ENCODE measurements at regions not wholly inside any gene's neighbourhood (a gene's known extent, or its start where the extent isn't known, plus 50 kb on each side); places are given as distances from the start of the nearest gene placed in this dataset.

GRCh38 chr4:180394312-180394711 lies 1848.9 kb upstream of the TENM3 start:
- WGBS, 2 donors (ENCODE audit: extremely low coverage in 2 of 2, insufficient read length in 2 of 2, insufficient replicate concordance in 1 of 2), result no CpG with 5 or more reads among the region's 2 CpGs
- H3K4me1 ChIP-seq (ENCODE audit: control insufficient read depth in 2 of 2, insufficient read depth in 1 of 2, low read depth in 1 of 2, low read length in 2 of 2), result no peaks in the 10 kb centered on the region
- no peaks in the 10 kb centered on the region for H3K9me3 ChIP-seq (replicated peaks in 1 of 2; ENCODE audit: control insufficient read depth in 2 of 2, insufficient read depth in 1 of 2, low read depth in 1 of 2, low read length in 2 of 2)
- H4K8ac ChIP-seq (ENCODE audit: low read depth, low read length), result no peak overlapping the region
- no peak for DNase-seq (ENCODE audit: low spot score)
- H3K36me3 ChIP-seq (replicated peaks in 1 of 2; ENCODE audit: control insufficient read depth in 2 of 2, insufficient read depth in 2 of 2, low read length in 2 of 2), result no peaks in the 10 kb centered on the region
- no peak overlapping the region for H2AK5ac ChIP-seq (ENCODE audit: low read depth, low read length)
- H2BK120ac ChIP-seq (ENCODE audit: low read depth, low read length), result no peak overlapping the region
- no peak overlapping the region for H3K18ac ChIP-seq (ENCODE audit: low read length)
- H3K27ac ChIP-seq (replicated peaks; ENCODE audit: low read length), result no peak overlapping the region
- no peak overlapping the region for H2BK12ac ChIP-seq (ENCODE audit: low read length)
- no peak overlapping the region for H3K4me3 ChIP-seq (ENCODE audit: low read length in 2 of 2)
- H2AFZ ChIP-seq (ENCODE audit: low read length), result no peak overlapping the region
- no peak overlapping the region for H3K9ac ChIP-seq (ENCODE audit: low read depth, low read length, poor library complexity)
- no peaks in the 10 kb centered on the region for H3K79me1 ChIP-seq (ENCODE audit: low read depth, low read length)
- H3K4me2 ChIP-seq (ENCODE audit: insufficient read depth, low read length, poor library complexity, severe bottlenecking), result no peak overlapping the region
- no peak overlapping the region for H2BK5ac ChIP-seq (ENCODE audit: low read length)
- H3K4ac ChIP-seq (ENCODE audit: low read length), result no peak overlapping the region
- no peak overlapping the region for H4K91ac ChIP-seq (ENCODE audit: low read depth, low read length, poor library complexity)
- H3K27me3 ChIP-seq (ENCODE audit: control insufficient read depth in 3 of 3, insufficient read depth in 3 of 3, low read depth in 1 of 3, low read length in 3 of 3), result no peaks in the 10 kb centered on the region
- H2BK15ac ChIP-seq (ENCODE audit: low read length), result no peak overlapping the region
- H3K14ac ChIP-seq (ENCODE audit: low read length), result no peak overlapping the region
- no peak overlapping the region for H3K23ac ChIP-seq (ENCODE audit: low read depth, low read length, poor library complexity)

- H2BK15ac ChIP-seq (ENCODE audit: low read length), result no peak overlapping the region
- H2AFZ ChIP-seq (ENCODE audit: low read length), result no peak overlapping the region
- no peaks in the 10 kb centered on the region for H3K36me3 ChIP-seq (replicated peaks in 1 of 2; ENCODE audit: control insufficient read depth in 2 of 2, insufficient read depth in 2 of 2, low read length in 2 of 2)
- H3K4me1 ChIP-seq (ENCODE audit: control insufficient read depth in 2 of 2, insufficient read depth in 1 of 2, low read depth in 1 of 2, low read length in 2 of 2), result no peaks in the 10 kb centered on the region
- no peak overlapping the region for H2BK12ac ChIP-seq (ENCODE audit: low read length)
- no peak overlapping the region for H3K18ac ChIP-seq (ENCODE audit: low read length)
- H3K9me3 ChIP-seq (replicated peaks in 1 of 2; ENCODE audit: control insufficient read depth in 2 of 2, insufficient read depth in 1 of 2, low read depth in 1 of 2, low read length in 2 of 2), result no peaks in the 10 kb centered on the region
- no peak overlapping the region for H2BK120ac ChIP-seq (ENCODE audit: low read depth, low read length)
- H3K27me3 ChIP-seq (ENCODE audit: control insufficient read depth in 3 of 3, insufficient read depth in 3 of 3, low read depth in 1 of 3, low read length in 3 of 3), result no peaks in the 10 kb centered on the region
- no peak overlapping the region for H3K9ac ChIP-seq (ENCODE audit: low read depth, low read length, poor library complexity)
- WGBS, 2 donors (ENCODE audit: extremely low coverage in 2 of 2, insufficient read length in 2 of 2, insufficient replicate concordance in 1 of 2), result no CpG with 5 or more reads among the region's 3 CpGs
- H3K14ac ChIP-seq (ENCODE audit: low read length), result no peak overlapping the region
- DNase-seq (ENCODE audit: low spot score), result no peak
- no peak overlapping the region for H3K4me2 ChIP-seq (ENCODE audit: insufficient read depth, low read length, poor library complexity, severe bottlenecking)
- no peak overlapping the region for H3K4ac ChIP-seq (ENCODE audit: low read length)
- no peak overlapping the region for H4K8ac ChIP-seq (ENCODE audit: low read depth, low read length)
- H3K23ac ChIP-seq (ENCODE audit: low read depth, low read length, poor library complexity), result no peak overlapping the region
- no peak overlapping the region for H2BK5ac ChIP-seq (ENCODE audit: low read length)
- H2AK5ac ChIP-seq (ENCODE audit: low read depth, low read length), result no peak overlapping the region
- H4K91ac ChIP-seq (ENCODE audit: low read depth, low read length, poor library complexity), result no peak overlapping the region
- H3K4me3 ChIP-seq (ENCODE audit: low read length in 2 of 2), result no peak overlapping the region
- H3K27ac ChIP-seq (replicated peaks; ENCODE audit: low read length), result no peak overlapping the region
- no peaks in the 10 kb centered on the region for H3K79me1 ChIP-seq (ENCODE audit: low read depth, low read length)
Measured at GRCh38 chr4:180394730-180395129, 1848.5 kb upstream of the TENM3 start.

GRCh38 chr4:180398564-180398963 lies 1844.6 kb upstream of the TENM3 start:
- no peak overlapping the region for H3K4me3 ChIP-seq (ENCODE audit: low read length in 2 of 2)
- no peak overlapping the region for H3K23ac ChIP-seq (ENCODE audit: low read depth, low read length, poor library complexity)
- H4K8ac ChIP-seq (ENCODE audit: low read depth, low read length), result no peak overlapping the region
- no peak overlapping the region for H2BK15ac ChIP-seq (ENCODE audit: low read length)
- no peak overlapping the region for H3K4me2 ChIP-seq (ENCODE audit: insufficient read depth, low read length, poor library complexity, severe bottlenecking)
- no peaks in the 10 kb centered on the region for H3K36me3 ChIP-seq (replicated peaks in 1 of 2; ENCODE audit: control insufficient read depth in 2 of 2, insufficient read depth in 2 of 2, low read length in 2 of 2)
- no peak overlapping the region for H3K18ac ChIP-seq (ENCODE audit: low read length)
- no peak overlapping the region for H3K9ac ChIP-seq (ENCODE audit: low read depth, low read length, poor library complexity)
- no peak overlapping the region for H2AFZ ChIP-seq (ENCODE audit: low read length)
- H3K27ac ChIP-seq (replicated peaks; ENCODE audit: low read length), result no peak overlapping the region
- H3K79me1 ChIP-seq (ENCODE audit: low read depth, low read length), result no peaks in the 10 kb centered on the region
- H2AK5ac ChIP-seq (ENCODE audit: low read depth, low read length), result no peak overlapping the region
- DNase-seq (ENCODE audit: low spot score), result no peak
- no peak overlapping the region for H2BK5ac ChIP-seq (ENCODE audit: low read length)
- H4K91ac ChIP-seq (ENCODE audit: low read depth, low read length, poor library complexity), result no peak overlapping the region
- no peaks in the 10 kb centered on the region for H3K4me1 ChIP-seq (ENCODE audit: control insufficient read depth in 2 of 2, insufficient read depth in 1 of 2, low read depth in 1 of 2, low read length in 2 of 2)
- H3K27me3 ChIP-seq (ENCODE audit: control insufficient read depth in 3 of 3, insufficient read depth in 3 of 3, low read depth in 1 of 3, low read length in 3 of 3), result no peaks in the 10 kb centered on the region
- H3K9me3 ChIP-seq (replicated peaks in 1 of 2; ENCODE audit: control insufficient read depth in 2 of 2, insufficient read depth in 1 of 2, low read depth in 1 of 2, low read length in 2 of 2), result no peaks in the 10 kb centered on the region
- no peak overlapping the region for H2BK120ac ChIP-seq (ENCODE audit: low read depth, low read length)
- no peak overlapping the region for H3K4ac ChIP-seq (ENCODE audit: low read length)
- no CpG with 5 or more reads among the region's 4 CpGs for WGBS, 2 donors (ENCODE audit: extremely low coverage in 2 of 2, insufficient read length in 2 of 2, insufficient replicate concordance in 1 of 2)
- no peak overlapping the region for H2BK12ac ChIP-seq (ENCODE audit: low read length)
- H3K14ac ChIP-seq (ENCODE audit: low read length), result no peak overlapping the region

- H3K4me1 ChIP-seq (ENCODE audit: control insufficient read depth in 2 of 2, insufficient read depth in 1 of 2, low read depth in 1 of 2, low read length in 2 of 2), result no peaks in the 10 kb centered on the region
- no peak overlapping the region for H3K4me2 ChIP-seq (ENCODE audit: insufficient read depth, low read length, poor library complexity, severe bottlenecking)
- no peak for DNase-seq (ENCODE audit: low spot score)
- H3K23ac ChIP-seq (ENCODE audit: low read depth, low read length, poor library complexity), result no peak overlapping the region
- no peaks in the 10 kb centered on the region for H3K79me1 ChIP-seq (ENCODE audit: low read depth, low read length)
- no peak overlapping the region for H3K14ac ChIP-seq (ENCODE audit: low read length)
- no peaks in the 10 kb centered on the region for H3K27me3 ChIP-seq (ENCODE audit: control insufficient read depth in 3 of 3, insufficient read depth in 3 of 3, low read depth in 1 of 3, low read length in 3 of 3)
- H2BK120ac ChIP-seq (ENCODE audit: low read depth, low read length), result no peak overlapping the region
- no CpG with 5 or more reads among the region's 4 CpGs for WGBS, 2 donors (ENCODE audit: extremely low coverage in 2 of 2, insufficient read length in 2 of 2, insufficient replicate concordance in 1 of 2)
- no peak overlapping the region for H4K91ac ChIP-seq (ENCODE audit: low read depth, low read length, poor library complexity)
- no peak overlapping the region for H3K18ac ChIP-seq (ENCODE audit: low read length)
- H4K8ac ChIP-seq (ENCODE audit: low read depth, low read length), result no peak overlapping the region
- H3K4ac ChIP-seq (ENCODE audit: low read length), result no peak overlapping the region
- H2BK5ac ChIP-seq (ENCODE audit: low read length), result no peak overlapping the region
- no peak overlapping the region for H2AFZ ChIP-seq (ENCODE audit: low read length)
- H2AK5ac ChIP-seq (ENCODE audit: low read depth, low read length), result no peak overlapping the region
- no peak overlapping the region for H3K9ac ChIP-seq (ENCODE audit: low read depth, low read length, poor library complexity)
- no peak overlapping the region for H3K4me3 ChIP-seq (ENCODE audit: low read length in 2 of 2)
- H2BK12ac ChIP-seq (ENCODE audit: low read length), result no peak overlapping the region
- H3K9me3 ChIP-seq (replicated peaks in 1 of 2; ENCODE audit: control insufficient read depth in 2 of 2, insufficient read depth in 1 of 2, low read depth in 1 of 2, low read length in 2 of 2), result no peaks in the 10 kb centered on the region
- H2BK15ac ChIP-seq (ENCODE audit: low read length), result no peak overlapping the region
- H3K27ac ChIP-seq (replicated peaks; ENCODE audit: low read length), result no peak overlapping the region
- no peaks in the 10 kb centered on the region for H3K36me3 ChIP-seq (replicated peaks in 1 of 2; ENCODE audit: control insufficient read depth in 2 of 2, insufficient read depth in 2 of 2, low read length in 2 of 2)
Measured at GRCh38 chr4:180407275-180407885, 1835.8 kb upstream of the TENM3 start.

Data from neuronal stem cell (in vitro differentiated cells).